ENCODE measurements at regions not wholly inside any gene's neighbourhood (a gene's known extent, or its start where the extent isn't known, plus 50 kb on each side); places are given as distances from the start of the nearest gene placed in this dataset.
A peak's percentile ranks its signal among the peaks of the same experiment; 100 is the strongest.

DNA sequence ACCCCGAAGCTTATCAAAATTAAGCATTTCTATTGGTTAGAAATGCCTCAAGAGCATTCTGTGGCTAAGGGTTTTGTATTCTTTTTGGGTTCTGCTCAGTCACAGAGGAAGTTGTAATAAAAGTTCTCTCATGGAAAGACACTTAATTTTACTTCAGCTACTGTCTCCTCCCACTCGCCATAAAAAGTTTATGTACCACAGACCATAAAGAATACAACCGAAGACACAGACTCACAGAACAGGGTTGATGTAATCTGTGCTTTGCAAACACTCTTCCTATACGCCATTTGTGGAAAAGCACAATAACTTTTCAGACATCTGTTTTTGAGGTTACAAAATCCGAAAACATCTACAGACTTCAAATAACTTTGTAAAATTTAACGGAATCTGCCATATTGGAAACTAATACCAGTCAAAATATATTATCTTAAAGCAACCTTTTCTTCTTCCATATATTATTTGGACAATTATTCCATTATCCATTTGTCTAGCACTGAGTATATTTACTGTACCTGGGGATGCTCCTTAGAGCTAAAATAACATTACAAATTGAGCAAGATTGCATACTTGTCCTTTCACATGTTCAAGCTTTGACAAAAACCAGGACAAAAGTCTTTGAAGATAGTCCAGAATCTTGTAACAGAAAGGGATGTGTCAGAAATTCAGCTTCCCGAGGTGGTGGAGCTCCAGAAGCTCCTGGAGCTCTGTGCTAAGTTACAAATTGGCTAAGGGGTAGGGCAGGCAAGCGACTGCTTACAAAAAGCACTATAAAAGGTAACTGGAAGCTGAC, 219.0 kb upstream of the MEOX2 start:
- no peak for DNase-seq

DNA sequence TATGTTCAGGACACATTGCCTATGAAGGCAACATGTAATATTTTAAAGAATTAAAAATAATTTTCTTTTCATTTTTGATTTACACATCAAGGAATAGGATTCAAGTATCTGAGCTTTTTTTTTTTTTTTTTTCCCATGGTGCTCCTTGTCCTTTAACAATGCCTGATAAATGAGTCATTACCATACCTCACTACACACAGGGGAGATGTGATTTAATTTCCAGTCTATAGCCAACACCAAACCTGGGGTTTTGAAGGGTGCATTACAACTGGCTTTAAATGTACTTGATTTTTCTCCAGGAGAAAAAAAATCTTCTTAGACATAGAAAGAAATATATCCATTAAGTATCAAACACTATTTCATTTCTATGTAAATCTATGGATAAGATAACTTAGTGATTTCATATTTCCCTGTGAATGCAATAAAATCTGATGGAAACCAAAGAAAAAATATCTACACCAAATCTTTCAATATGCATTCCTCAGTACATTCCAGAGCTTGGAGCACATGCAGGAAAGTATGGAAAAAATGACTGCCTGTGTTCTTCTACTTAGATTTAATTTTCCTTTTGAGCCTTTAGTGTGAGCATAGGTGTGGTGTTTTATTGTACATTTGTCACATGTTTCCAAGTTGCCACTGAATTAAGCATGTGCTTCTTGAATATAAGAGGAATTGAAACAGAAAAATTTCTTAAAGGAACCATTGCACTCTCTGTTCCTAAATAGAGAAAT, 204.8 kb upstream of the MEOX2 start:
- DNase-seq: peak; percentile 84

DNA sequence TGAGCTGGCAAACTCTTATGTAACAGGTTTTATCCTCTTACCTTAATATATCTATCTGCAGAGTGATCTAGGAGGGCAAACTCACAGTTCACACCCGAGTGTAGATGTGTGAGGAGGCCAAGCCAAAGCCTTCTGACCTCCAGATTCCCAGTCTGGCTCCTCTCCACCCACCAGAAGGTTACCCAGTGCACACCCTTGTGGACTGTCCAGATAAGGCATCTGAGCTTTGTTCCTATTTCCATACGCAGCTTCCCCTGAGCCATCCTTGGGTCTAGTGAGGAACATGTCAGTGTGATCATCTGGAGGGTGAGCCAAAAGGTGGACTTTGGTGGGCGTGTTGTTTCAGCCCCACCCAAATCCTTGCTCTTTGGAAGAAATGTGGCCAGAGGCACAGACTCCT, 203.0 kb upstream of the MEOX2 start:
- peak; percentile 22 for DNase-seq

DNA sequence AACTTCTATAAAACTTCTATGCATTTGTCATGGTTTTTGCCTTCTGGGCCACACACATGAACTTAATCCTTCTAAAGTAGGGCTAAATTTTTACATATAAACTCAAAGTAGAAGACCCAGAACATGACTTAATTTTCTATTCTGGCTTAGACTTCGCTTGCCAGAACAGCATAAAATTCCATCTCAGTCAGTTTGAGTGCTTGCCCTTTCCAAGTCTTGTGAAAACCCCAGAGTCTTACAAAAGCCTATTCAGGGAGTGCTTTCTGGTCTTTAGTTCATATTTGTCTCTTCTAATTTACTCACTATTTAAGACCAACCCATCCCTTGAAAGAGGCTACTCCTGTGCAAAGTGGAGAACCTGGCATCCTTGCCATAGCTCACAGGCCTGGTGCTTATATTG, 201.6 kb upstream of the MEOX2 start:
- DNase-seq: no peak

DNA sequence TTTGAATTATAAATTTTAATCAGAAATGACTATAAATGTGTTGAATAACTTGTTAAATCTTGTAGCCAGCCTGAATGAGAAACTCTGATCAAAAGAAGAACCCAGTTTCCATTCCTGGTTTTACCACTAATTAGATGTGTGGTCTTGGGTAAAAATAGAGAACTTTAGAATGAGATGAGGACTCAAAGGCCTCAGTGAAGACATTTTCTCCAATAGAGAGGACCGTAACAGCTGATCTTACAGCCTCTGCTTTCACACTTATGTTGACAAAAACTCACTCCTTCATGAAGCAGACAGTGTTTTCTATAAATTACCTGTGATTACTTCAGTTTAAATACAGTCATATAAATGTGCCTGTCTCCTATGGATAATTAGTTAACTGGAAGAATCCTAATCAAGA, 200.1 kb upstream of the MEOX2 start:
- DNase-seq: no peak

DNA sequence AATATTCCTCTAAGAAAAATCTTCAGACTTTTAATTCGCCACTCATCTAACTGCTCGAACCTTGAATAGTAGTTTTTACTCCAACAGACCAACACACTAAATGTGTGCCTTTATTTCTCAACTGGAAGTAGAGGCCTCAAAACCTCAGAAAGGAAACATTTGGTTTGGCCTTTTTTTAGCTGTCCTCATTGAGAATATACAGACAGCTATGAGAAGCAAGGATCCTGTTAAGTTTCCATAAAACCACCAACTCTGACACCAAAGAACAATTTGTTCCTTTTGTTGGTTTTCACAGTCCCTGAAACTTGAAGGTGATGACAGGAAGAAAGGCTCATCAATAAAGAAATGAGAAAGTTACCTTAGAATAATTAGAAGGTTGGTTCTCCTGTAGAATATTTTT, 199.2 kb upstream of the MEOX2 start:
- no peak for DNase-seq

DNA sequence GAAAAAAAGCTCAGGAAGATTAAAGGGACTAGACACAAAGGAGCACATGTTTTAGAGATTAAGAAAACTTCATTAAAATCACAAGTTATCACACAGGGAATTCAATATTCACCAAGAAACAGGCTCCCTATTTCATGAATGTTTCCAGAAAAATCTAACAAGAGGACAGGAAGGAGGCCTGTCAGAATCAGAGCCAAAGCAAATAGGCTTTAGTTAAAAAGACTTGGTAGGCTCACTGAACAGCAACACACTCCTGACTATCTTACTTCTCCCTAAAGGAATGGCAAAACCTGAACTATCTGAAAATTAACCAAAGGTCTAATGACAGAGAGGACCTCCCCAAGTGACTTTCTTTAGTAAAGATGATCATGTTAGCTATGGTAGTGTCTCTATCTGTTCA, 188.3 kb upstream of the MEOX2 start:
- no peak for DNase-seq

DNA sequence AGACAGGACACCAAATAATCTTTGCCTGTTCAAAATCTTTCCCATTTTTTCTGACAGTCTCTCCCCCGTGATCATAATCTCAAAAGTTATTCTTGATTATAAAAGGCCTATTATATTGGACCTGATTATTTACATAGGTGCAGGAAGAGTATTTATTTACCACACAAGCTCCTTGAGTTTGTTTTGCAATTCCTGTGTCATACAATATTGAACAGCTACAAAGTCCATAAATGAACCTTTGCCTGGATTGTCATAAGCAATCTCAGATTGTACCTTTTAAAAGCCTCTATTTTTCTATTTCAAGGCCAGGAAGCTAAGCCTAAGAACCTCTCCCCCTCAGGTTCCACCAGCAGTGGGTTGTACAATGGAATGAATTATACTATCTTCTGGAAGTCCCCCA, 183.9 kb upstream of the MEOX2 start:
- DNase-seq: no peak

DNA sequence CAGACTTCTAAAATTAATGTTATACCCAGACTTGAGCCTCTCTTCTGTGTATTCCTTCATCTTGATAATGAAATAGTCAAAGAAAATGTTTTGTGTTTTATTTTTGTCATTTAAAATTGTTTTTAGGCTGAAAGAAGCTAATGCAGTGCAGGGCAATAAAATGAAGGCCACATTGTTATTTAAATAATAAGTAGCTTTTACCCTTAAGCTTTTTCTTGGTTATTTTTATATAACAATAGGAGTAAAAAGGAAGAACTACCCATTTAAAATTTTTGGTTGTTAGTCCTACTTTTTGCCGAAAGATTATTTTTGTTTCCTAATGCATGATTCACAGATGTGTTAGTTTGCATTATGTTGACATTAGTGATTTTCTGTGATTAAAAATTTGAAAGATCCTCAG, 181.0 kb upstream of the MEOX2 start:
- DNase-seq: no peak

DNA sequence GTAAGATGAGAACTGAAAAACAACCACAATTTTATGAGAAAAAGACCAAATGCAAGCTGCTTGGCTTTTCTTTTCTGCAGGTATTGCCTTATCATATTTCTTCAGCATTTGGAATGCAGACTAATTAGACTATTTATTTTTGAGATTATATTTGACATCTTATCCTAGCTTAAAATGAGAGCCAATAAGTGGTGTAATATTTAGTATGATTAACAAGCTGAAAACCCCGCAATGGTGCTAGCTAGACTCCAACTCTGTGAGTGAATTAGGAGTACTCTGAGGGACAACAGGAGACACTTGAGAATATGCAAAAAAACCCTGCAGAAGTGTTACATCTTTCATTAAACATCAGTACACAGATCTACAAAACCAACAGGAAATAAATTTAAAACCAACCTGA, 180.3 kb upstream of the MEOX2 start:
- DNase-seq: no peak

DNA sequence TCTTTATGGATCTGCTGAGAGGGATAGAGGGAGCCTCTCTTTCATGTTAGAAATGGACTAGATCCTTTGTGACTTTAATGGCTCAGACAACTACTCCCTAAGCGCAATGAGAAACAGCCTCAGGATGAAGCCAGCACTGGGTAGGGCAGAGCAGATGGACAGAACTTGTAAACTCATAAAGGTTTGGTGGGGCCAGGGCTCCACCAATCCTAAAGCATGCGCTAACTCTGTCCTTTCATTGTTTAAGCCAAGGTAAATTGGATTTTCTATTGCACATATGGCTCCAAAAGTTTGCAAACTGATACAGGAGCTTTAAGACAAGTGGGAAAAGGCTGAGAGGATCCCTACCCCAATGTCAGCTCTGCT, 178.1 kb upstream of the MEOX2 start:
- DNase-seq: no peak

DNA sequence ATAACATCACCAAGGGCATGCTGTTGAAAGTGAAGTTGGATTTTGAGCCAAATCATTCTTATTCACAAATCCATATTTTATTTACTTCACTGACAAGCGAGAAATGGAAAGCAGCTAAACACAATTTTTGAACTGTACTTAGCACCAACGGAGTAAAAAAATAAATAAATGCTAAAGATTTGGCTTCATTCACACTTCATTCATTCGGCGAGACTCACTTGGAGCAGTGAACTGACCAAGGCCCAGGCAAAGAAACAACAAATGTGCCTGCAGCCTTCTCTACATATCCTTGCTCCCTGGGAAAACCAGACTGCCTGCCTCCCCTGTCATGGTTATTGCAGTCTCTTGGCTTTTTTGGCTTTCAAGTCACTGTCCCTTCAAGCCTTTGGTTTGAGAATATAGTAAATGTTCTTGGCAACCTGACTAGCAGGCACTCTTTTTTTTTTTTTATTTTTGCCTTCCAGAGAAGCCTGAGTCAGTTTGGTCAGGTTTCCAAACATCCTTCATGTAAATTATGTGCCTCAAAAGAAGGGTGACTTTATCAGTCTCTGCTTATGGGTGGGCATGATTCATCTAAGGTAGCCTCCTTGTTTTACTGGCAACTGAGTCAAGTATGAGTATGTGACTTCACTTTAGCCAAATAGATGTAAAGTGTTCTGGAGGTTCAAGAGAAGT, 177.6 kb upstream of the MEOX2 start:
- peak; percentile 17 for DNase-seq

DNA sequence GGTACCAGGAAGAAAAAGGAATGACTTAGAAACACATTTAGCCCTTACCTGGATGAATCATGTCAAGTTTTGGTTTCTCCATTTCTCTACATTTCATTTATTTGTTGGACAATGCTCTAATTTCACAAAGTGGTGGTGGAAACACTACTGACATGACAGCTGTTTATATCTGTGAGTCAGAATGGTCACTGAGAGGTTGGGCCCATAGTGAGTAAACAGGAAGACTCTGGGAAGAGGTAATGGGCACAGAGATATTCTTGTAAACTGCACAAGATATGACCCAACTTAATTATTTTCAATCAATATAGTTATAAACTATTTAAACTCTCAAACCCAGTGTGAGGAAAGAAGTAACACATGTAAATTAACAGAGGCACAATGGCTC, 176.3 kb upstream of the MEOX2 start:
- DNase-seq: no peak

DNA sequence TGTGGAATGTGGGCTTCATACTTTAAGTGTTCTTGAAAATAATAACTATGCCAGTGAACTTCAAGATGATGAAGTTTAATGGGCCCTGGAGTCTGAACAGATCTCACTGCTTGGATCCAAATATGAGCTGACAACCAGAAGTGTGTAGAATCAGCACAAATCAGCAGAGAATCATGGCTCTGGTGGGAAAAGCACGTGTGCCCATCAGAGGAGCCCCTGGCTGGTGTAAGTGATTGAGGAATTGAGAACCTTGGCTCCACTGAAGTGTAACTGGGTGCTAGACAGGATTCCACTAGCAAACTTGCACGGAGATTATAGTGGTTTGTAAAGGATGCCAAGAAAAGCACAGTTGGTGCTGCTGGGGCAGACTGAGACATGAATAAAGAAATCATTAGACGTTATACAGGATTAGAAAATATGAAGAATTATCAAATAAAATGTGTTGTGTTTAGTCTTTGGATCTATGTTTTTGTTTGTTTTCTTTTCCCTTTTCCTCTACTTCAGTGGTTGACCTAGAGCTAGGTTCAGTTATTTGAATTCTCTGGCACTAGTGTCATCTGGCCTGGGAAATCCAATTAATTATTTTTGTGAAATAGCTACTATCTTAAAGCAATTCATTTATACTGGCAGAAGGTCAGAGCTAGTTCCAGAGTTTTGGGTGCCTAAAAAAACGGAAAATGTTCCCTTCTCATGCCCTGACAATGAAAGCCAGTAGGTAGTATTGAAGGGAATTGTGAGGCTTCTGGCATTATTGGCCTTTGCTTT, 175.7 kb upstream of the MEOX2 start:
- DNase-seq: no peak

DNA sequence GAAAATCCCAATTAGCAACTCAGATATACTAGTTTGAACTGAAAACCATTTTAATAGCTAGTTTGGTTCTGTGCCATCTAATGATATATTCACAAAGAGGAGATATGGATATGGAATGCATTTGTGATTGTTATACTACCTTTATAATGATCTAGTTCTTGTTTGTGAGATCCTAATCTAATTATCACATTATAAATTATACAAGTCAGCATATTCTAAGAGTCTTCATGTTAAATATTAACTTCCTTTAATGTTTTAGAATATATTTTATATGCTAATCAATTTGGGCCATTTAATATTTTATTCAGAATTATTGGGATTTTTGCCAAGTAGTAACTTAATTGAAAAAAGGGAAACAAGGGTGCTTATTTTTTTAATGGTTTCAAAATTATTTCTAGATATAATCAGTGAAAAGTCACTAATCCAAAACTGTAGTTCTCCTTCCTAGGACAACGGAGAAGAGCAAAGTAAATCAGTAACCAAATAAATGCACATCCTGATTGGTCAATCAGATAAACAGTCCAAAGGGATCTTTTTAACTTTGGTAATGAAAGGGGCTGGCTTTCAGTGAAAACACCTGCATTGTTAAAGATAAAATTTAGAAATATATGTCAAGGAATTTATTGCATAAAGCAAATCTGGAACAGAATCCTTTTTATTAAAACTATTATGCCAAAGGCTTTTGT, 173.9 kb upstream of the MEOX2 start:
- no peak for DNase-seq

DNA sequence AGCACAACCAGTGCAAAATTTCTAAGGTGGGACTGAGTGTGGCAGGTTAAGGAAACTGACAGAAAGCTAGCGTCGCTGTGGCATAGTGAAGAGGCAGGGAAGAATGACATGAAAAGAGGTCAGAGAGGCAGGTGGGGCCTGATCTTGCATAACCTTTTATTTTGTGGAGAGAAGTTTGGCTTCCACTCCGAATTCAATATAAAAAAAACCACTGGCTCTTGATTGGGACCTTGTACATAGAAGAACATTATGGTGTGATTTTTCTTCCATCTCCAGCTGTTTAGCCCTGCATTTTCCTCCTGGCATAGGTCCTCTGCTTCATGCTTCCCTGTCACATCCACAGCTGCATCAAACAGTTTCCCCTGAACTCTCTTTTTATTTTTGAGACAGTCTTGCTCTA, 170.5 kb upstream of the MEOX2 start:
- no peak for DNase-seq

DNA sequence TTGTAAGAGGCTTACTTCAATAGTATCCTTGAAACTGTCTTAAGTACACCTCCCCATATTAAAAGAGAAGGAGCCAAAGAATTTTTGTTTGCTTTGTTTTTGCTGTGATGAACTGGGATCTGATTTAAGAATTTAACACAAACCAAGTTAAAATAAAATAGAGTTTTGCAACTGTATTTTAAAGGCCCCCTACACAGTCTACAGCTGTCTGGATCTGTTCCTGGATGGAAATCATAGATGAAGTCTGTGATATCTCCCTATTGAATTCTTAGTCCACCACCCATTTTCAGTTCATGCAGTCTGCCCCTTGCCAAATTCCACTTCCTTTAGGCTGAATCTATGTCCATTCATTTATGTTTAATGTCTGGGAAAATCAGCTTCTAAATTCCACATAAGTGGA, 169.8 kb upstream of the MEOX2 start:
- DNase-seq: peak; percentile 45

DNA sequence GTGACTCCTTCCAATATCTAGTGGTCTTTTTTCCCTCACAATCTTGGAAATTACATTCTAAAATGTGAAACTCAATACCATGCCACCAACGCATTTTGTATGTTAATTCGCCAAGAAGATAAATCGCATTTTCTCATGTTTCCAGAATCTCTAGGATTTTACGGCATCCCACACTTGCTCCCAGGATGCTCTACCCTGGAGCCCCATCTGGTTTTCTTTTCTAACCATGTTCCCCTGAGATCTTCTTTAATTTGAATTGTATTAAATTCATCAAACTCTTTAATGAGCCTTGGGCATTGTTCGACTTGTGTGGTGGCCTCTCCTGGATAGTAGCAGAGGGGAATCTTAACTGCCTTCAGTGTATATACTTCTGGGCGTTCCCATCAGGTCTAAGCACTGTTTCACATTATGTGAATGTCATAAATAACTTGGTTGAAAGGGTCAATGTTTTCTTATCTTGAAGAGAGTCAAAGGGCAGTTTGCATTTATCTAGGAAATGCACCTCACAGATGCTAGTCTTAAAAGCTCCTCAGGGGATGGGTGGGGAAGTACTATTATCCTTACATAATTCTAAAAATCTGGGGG, 169.1 kb upstream of the MEOX2 start:
- peak; percentile 41 for DNase-seq

DNA sequence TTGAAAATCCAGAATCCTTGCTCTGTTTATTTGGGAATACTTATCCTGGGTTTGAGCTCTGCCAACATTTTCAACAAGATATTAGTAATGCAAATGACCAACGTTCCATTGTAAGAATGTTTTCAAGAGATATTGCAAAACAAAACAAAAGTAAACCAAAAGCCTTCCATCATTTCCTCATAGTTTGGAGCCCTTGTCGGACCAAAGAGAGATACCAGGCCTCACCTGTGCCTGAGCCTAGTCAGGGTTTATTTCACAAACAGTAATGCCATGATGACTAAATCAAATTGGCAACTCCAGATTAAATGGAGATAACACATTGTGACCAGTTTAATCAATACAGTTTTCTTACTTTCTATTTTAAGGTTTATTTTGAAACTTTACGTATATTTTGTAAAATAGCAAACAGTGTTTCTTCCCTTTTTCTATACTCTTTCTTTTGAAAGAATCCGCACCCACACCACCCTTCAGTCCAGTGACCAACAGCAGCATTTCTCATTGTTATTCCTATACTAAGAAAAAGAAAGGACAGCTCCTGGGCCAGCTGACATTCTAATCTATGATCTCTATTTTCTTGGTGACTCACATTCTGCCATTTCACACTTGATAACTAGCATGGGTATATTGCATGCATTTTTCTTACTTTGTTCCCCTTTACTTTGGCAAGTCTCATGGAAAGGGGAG, 168.5 kb upstream of the MEOX2 start:
- DNase-seq: no peak

DNA sequence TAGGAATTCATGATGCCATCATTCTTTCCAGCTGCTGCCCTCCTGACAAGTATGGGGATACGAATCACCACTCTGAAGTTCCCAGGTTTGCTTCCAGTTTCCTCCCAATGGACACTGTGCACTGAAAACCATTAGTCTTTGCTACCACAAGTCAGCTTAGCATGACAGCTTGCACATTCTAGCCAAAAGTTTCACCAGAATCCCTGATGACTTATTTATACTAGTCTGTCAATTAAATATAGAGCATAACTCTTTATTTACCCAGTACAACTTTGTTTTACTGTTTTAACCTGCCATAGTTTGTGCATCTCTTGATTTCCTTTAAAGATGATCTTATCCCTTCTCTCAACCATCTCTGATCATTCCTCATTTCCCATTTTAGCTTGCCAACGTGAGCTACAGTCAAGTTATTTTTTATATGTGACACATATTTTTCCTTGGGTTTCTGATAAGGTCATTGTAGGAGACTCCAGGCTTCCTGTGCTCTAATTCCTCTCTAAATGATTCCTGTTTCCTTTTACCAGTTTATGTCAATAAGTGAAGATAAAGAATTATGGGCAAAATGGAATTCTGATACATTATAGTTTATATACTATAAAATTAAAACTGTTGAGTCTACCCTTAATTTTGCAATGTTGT, 167.5 kb upstream of the MEOX2 start:
- peak; percentile 91 for DNase-seq

DNA sequence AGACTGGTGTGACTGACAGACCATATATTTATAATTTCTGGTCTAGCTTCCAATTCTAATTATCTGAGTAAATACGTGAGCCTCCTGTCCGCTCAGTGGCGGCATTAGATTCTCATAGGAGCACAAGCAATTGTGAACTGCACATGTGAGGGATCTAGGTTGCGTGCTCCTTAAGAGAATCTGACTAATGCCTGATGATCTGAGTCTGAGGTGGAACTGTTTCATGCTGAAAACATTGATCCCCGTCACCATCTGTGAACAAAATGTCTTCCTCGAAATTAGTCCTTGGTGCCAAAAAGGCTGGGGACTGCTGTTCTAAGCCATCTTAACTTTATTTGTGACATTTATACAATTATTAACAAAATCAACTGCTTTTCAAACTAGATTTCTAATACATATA, 164.7 kb upstream of the MEOX2 start:
- peak; percentile 64 for DNase-seq

Data from fibroblast of upper back skin (primary cell).